ENCODE measurements at regions not wholly inside any gene's neighbourhood (a gene's known extent, or its start where the extent isn't known, plus 50 kb on each side); places are given as distances from the start of the nearest gene placed in this dataset.

DNA sequence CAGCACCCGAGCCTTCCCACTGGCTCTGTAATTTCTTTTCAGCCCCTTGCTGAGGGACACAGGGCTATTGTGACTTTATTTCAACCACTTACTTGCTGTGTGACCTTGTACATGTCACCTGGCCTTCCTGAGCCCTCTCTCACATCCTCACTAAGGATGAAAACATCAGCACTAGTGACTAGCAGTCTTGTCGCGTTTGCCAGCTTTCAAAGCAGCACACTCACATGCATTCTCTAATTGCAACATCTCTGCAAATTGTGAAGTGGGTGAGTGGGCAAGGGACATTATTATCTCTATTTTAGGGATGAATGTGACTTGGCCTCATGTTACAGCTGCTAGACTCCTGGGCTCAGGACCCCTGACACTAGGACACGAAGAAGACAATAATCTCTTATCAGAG, 144.5 kb downstream of the SEC61B start:
- TF ChIP-seq, protein P1, sequence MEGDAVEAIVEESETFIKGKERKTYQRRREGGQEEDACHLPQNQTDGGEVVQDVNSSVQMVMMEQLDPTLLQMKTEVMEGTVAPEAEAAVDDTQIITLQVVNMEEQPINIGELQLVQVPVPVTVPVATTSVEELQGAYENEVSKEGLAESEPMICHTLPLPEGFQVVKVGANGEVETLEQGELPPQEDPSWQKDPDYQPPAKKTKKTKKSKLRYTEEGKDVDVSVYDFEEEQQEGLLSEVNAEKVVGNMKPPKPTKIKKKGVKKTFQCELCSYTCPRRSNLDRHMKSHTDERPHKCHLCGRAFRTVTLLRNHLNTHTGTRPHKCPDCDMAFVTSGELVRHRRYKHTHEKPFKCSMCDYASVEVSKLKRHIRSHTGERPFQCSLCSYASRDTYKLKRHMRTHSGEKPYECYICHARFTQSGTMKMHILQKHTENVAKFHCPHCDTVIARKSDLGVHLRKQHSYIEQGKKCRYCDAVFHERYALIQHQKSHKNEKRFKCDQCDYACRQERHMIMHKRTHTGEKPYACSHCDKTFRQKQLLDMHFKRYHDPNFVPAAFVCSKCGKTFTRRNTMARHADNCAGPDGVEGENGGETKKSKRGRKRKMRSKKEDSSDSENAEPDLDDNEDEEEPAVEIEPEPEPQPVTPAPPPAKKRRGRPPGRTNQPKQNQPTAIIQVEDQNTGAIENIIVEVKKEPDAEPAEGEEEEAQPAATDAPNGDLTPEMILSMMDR (IDR thresholded peaks at IDR 0.05) = no peak
- TF ChIP-seq POLR2A (IDR thresholded peaks at IDR 0.05) = no peak
